PC-3 (cell line): ENCODE measurements at regions not wholly inside any gene's neighbourhood (a gene's known extent, or its start where the extent isn't known, plus 50 kb on each side); places are given as distances from the start of the nearest gene placed in this dataset.

ENCODE experiments used
- ATAC-seq: fragments of 200-7000 bp; cut with Tn5 transposase; 2 replicates; pipeline ENCODE4 v1.9.1; 2020; ENCODE audit warnings: mild to moderate bottlenecking, moderate library complexity
- BruUV-seq: library from RNA; stranded (reverse); fragments of 400-500 nt; replicated peaks from 2 replicates; lab custom pipeline; 2021; lab: Mats Ljungman, UMichigan
- CTCF ChIA-PET: fragments of 300-600 bp; sonication (Branson Sonifier 250); formaldehyde crosslinking; loops from one replicate; lab custom pipeline; 2022; ENCODE audit warnings: antibody characterized with exemption; lab: Charles Lee
- POLR2A ChIA-PET: fragments of 300-600 bp; sonication (Branson Sonifier 250); formaldehyde crosslinking; loops from one replicate; lab custom pipeline; 2022; ENCODE audit warnings: antibody characterized with exemption; ENCODE audit not compliant: unreplicated experiment; lab: Charles Lee
- DNase-seq: peaks from one replicate; pipeline ENCODE4 v3.0.0-alpha.2; 2015
- H2AFZ ChIP-seq: fragments of 300-600 bp; sonication (generic); 2 replicates; pipeline ENCODE4 v1.6.0; 2016; ENCODE audit warnings: antibody characterized with exemption, low read length
- H3F3A ChIP-seq: fragments of 300-600 bp; sonication (generic); one replicate; pipeline ENCODE4 v1.6.0; 2017; ENCODE audit warnings: antibody characterized with exemption, low read length, control low read depth, mild to moderate bottlenecking; ENCODE audit not compliant: unreplicated experiment
- H3K27ac ChIP-seq: fragments of 300-600 bp; sonication (generic); 2 replicates; pipeline ENCODE4 v1.5.1; 2016; ENCODE audit warnings: mild to moderate bottlenecking, low read length
- H3K27me3 ChIP-seq: fragments of 300-600 bp; sonication (generic); 2 replicates; pipeline ENCODE4 v1.6.1; 2016; ENCODE audit warnings: low read length, mixed read lengths
- H3K36me3 ChIP-seq: fragments of 300-600 bp; sonication (generic); 2 replicates; pipeline ENCODE4 v1.6.1; 2016; ENCODE audit warnings: low read depth, mixed run types, low read length, mixed read lengths
- H3K4me1 ChIP-seq: fragments of 300-600 bp; sonication (generic); 2 replicates; pipeline ENCODE4 v1.5.1; 2016; ENCODE audit warnings: low read length; ENCODE audit not compliant: insufficient read depth
- H3K4me2 ChIP-seq: fragments of 300-600 bp; sonication (generic); 2 replicates; pipeline ENCODE4 v1.6.0; 2016; ENCODE audit warnings: low read length
- H3K4me3 ChIP-seq: fragments of 300-600 bp; sonication (generic); 2 replicates; pipeline ENCODE4 v1.5.1; 2016; ENCODE audit warnings: mild to moderate bottlenecking, low read length, mixed read lengths
- H3K79me2 ChIP-seq: fragments of 300-600 bp; sonication (generic); 2 replicates; pipeline ENCODE4 v1.6.1; 2017; ENCODE audit warnings: low read length, mixed read lengths
- H3K9ac ChIP-seq: fragments of 300-600 bp; sonication (generic); 2 replicates; pipeline ENCODE4 v1.6.0; 2016; ENCODE audit warnings: mild to moderate bottlenecking, low read length
- H3K9me2 ChIP-seq: fragments of 300-600 bp; sonication (generic); replicated peaks from 2 replicates; pipeline ENCODE4 v1.6.1; 2016; ENCODE audit warnings: mixed run types, low read length, mixed read lengths
- H3K9me3 ChIP-seq: fragments of 300-600 bp; sonication (generic); 2 replicates; pipeline ENCODE4 v1.6.1; 2016; ENCODE audit warnings: low read length, mixed read lengths
- H4K20me1 ChIP-seq: fragments of 300-600 bp; sonication (generic); 2 replicates; pipeline ENCODE4 v1.6.1; 2016; ENCODE audit warnings: low read length, mixed read lengths
- CTCF ChIP-seq: fragments of 300-600 bp; sonication (generic); conservative IDR thresholded peaks from 2 replicates; pipeline ENCODE4 v1.5.1; 2017; ENCODE audit warnings: antibody characterized with exemption, low read depth, mild to moderate bottlenecking, low read length
- EZH2 ChIP-seq: fragments of 300-600 bp; sonication (generic); IDR thresholded peaks from one replicate; pipeline ENCODE4 v1.6.1; 2017; ENCODE audit warnings: antibody characterized with exemption, mild to moderate bottlenecking, low read length; ENCODE audit not compliant: unreplicated experiment
- EZH2phosphoT487 ChIP-seq: fragments of 300-600 bp; sonication (generic); IDR thresholded peaks from 2 replicates; pipeline ENCODE4 v1.6.1; 2018; ENCODE audit warnings: mild to moderate bottlenecking, antibody characterized with exemption, low read length, borderline replicate concordance
- intact Hi-C: fragments of 100-400 bp; cut with micrococcal nuclease; formaldehyde crosslinking; loops from 2 replicates; pipeline ENCODE4 v1.9.0; 2023

- Histone ChIP-seq H3K27me3 (no peaks in the 10 kb centered on the region), H3K36me3 (no peaks in the 10 kb centered on the region), H4K20me1 (no peaks in the 10 kb centered on the region), H2AFZ (no peak overlapping the region), H3K79me2 (no peaks in the 10 kb centered on the region), H3K9me3 (no peaks in the 10 kb centered on the region), H3K9ac (no peak overlapping the region), H3K9me2 (no peaks in the 10 kb centered on the region), H3K4me1 (0 out of 2 replicates have a peak, but pooled peaks cover 8% of the 10 kb centered on the region), H3K27ac (no peak overlapping the region), H3F3A (no peaks in the 10 kb centered on the region), H3K4me3 (no peak overlapping the region), H3K4me2 (no peak overlapping the region)
- POLR2A ChIA-PET, result no interaction called here
- intact Hi-C loops, result no loop called here
- DNase-seq, result no peak
- no peak for ATAC-seq
- CTCF ChIA-PET, result no interaction called here
- TF ChIP-seq EZH2phosphoT487 (no peak), EZH2 (no peak), CTCF (no peak)
- BruUV-seq, result no TSS peak
Observed at GRCh38 chr1:82318921-82319320, 518.2 kb downstream of the ADGRL2 start.

GRCh38 chr1:82318265-82318664 is 517.5 kb downstream of the ADGRL2 start:
- Histone ChIP-seq H3F3A (no peaks in the 10 kb centered on the region), H3K79me2 (no peaks in the 10 kb centered on the region), H3K27ac (no peak overlapping the region), H3K9me2 (no peaks in the 10 kb centered on the region), H3K4me3 (no peak overlapping the region), H3K4me1 (0 out of 2 replicates have a peak, but pooled peaks cover 4% of the 10 kb centered on the region), H3K36me3 (no peaks in the 10 kb centered on the region), H3K9me3 (no peaks in the 10 kb centered on the region), H3K4me2 (no peak overlapping the region), H3K27me3 (no peaks in the 10 kb centered on the region), H2AFZ (no peak overlapping the region), H4K20me1 (no peaks in the 10 kb centered on the region), H3K9ac (no peak overlapping the region)
- CTCF ChIA-PET, result no interaction called here
- POLR2A ChIA-PET, result no interaction called here
- intact Hi-C loops, result no loop called here
- BruUV-seq, result no TSS peak
- no peak for ATAC-seq
- no peak for DNase-seq
- no peak for TF ChIP-seq CTCF
- no peak for TF ChIP-seq EZH2phosphoT487
- TF ChIP-seq EZH2, result no peak

- no peaks in the 10 kb centered on the region for H3K9me3 ChIP-seq
- H3K4me1 ChIP-seq, result 0 out of 2 replicates have a peak, but pooled peaks cover 3% of the 10 kb centered on the region
- no peak overlapping the region for H3K4me3 ChIP-seq
- no peaks in the 10 kb centered on the region for H3K79me2 ChIP-seq
- no peaks in the 10 kb centered on the region for H3K27me3 ChIP-seq
- no peaks in the 10 kb centered on the region for H3F3A ChIP-seq
- no TSS peak for BruUV-seq
- H3K27ac ChIP-seq, result no peak overlapping the region
- no peak overlapping the region for H3K4me2 ChIP-seq
- no peak for ATAC-seq
- H3K9ac ChIP-seq, result no peak overlapping the region
- no peak overlapping the region for H2AFZ ChIP-seq
- ChIA-PET CTCF (no interaction called here), POLR2A (no interaction called here)
- DNase-seq, result peak; percentile 36
- H3K9me2 ChIP-seq, result no peaks in the 10 kb centered on the region
- no peaks in the 10 kb centered on the region for H3K36me3 ChIP-seq
- no peaks in the 10 kb centered on the region for H4K20me1 ChIP-seq
- intact Hi-C loops, result no loop called here
- TF ChIP-seq EZH2, result no peak
- TF ChIP-seq EZH2phosphoT487, result no peak
- no peak for TF ChIP-seq CTCF
Observed at GRCh38 chr1:82317671-82318070, 516.9 kb downstream of the ADGRL2 start.
